Gastroesophageal sphincter (tissue), 4 donors: ENCODE measurements at regions not wholly inside any gene's neighbourhood (a gene's known extent, or its start where the extent isn't known, plus 50 kb on each side); places are given as distances from the start of the nearest gene placed in this dataset.

Experiments used
- ATAC-seq: fragments of 150-250 bp; one replicate; pipeline ENCODE4 v1.9.1; 2016; ENCODE audit warnings: mild to moderate bottlenecking, moderate library complexity
- H3K27ac ChIP-seq, 4 donors: fragments of 200-600 bp; sonication (generic) in 3 of 4; 1 replicate in 3 of 4; 2 replicates in 1 of 4; pipeline ENCODE4 v1.5.1; 2016 to 2019
- H3K27me3 ChIP-seq: fragments of 200-600 bp; sonication (generic); one replicate; pipeline ENCODE4 v1.5.1; 2019
- H3K36me3 ChIP-seq, 2 donors: fragments of 200-600 bp; sonication (generic); one replicate each; pipeline ENCODE4 v1.5.1; 2019; ENCODE audit warnings: control low read depth in 1 of 2
- H3K4me1 ChIP-seq, 3 donors: fragments of 200-600 bp; sonication (generic); 1 replicate in 2 of 3; 2 replicates in 1 of 3; pipeline ENCODE4 v1.5.1; 2016 to 2019; ENCODE audit warnings: control low read depth in 2 of 3
- H3K4me3 ChIP-seq, 2 donors: fragments of 200-600 bp; sonication (generic); one replicate each; pipeline ENCODE4 v1.5.1; 2019; ENCODE audit warnings: mild to moderate bottlenecking in 1 of 2, moderate library complexity in 1 of 2
- H3K9me3 ChIP-seq, 3 donors: fragments of 200-600 bp; sonication (generic); one replicate each; pipeline ENCODE4 v1.5.1; 2017 to 2019; ENCODE audit warnings: control low read depth in 2 of 3
- CTCF ChIP-seq, 4 experiments: fragments of 200-600 bp in 2 of 4; fragments of 450-650 bp in 2 of 4; sonication (generic) in 1 of 4; IDR thresholded peaks; one replicate each; pipeline ENCODE4 v1.5.1; 2017 to 2019; ENCODE audit warnings: antibody characterized with exemption in 4 of 4, mild to moderate bottlenecking in 2 of 4, moderate library complexity in 2 of 4
- EP300 ChIP-seq: sonication (generic); formaldehyde crosslinking; IDR thresholded peaks from one replicate; pipeline ENCODE4 v1.6.1; 2017; ENCODE audit warnings: antibody characterized with exemption, mild to moderate bottlenecking
- POLR2A ChIP-seq, 2 donors: fragments of 450-650 bp; IDR thresholded peaks; one replicate each; pipeline ENCODE4 v1.6.1; 2017; ENCODE audit warnings: antibody characterized with exemption in 2 of 2, mild to moderate bottlenecking in 2 of 2, moderate library complexity in 1 of 2
- POLR2AphosphoS5 ChIP-seq: sonication (generic); formaldehyde crosslinking; IDR thresholded peaks from one replicate; pipeline ENCODE4 v1.6.1; 2017; ENCODE audit warnings: antibody characterized with exemption
- WGBS, 2 donors: methylation state at CpG; one replicate each; pipeline ENCODE4 v1.1.5; 2018; ENCODE audit warnings: low coverage in 1 of 2; 5-methylcytosine and 5-hydroxymethylcytosine counted together
- small RNA-seq, 4 donors: library from RNA; depleted of rRNA; stranded (forward); fragments of <200 nt; gene quantifications; one replicate each; pipeline ENCODE3, GENCODE V24; 2016

- Histone ChIP-seq H3K36me3 (no peaks in the 10 kb centered on the region), H3K4me3 (no peak overlapping the region), H3K9me3 (no peaks in the 10 kb centered on the region), H3K27me3 (peaks cover 19% of the 10 kb centered on the region), H3K27ac (no peak overlapping the region), H3K4me1 (no peaks in the 10 kb centered on the region)
- no peak for TF ChIP-seq CTCF (IDR thresholded peaks at IDR 0.05)
- TF ChIP-seq EP300, result no peak
- no peak for TF ChIP-seq POLR2AphosphoS5
- TF ChIP-seq POLR2A (IDR thresholded peaks at IDR 0.05), result no peak
- WGBS, 2 donors, result 42 to 64% methylated on average over 3 of the region's 3 CpGs
- no peak for ATAC-seq
Observed at GRCh38 chr16:87248714-87249113, 68.5 kb downstream of the C16orf95 start.

GRCh38 chr16:87249425-87249824, 67.8 kb downstream of the C16orf95 start:
- no peak for ATAC-seq
- WGBS, 2 donors, result 85% methylated on average over 2 to 6 of the region's 10 CpGs

GRCh38 chr16:87250431-87250960, 66.7 kb downstream of the C16orf95 start:
- Histone ChIP-seq H3K36me3 (no peaks in the 10 kb centered on the region), H3K27ac (no peak overlapping the region), H3K4me3 (no peak overlapping the region), H3K4me1 (no peaks in the 10 kb centered on the region), H3K27me3 (peaks cover 13% of the 10 kb centered on the region), H3K9me3 (no peaks in the 10 kb centered on the region)
- no peak for ATAC-seq
- WGBS, 2 donors, result 32 to 48% methylated on average over 2 of the region's 2 CpGs
- TF ChIP-seq CTCF (IDR thresholded peaks at IDR 0.05) (no peak), POLR2A (IDR thresholded peaks at IDR 0.05) (no peak), EP300 (no peak), POLR2AphosphoS5 (no peak)

More at GRCh38 chr16:87249425-87249824, 67.8 kb downstream of the C16orf95 start:
- Histone ChIP-seq H3K27ac (no peak overlapping the region), H3K27me3 (peaks cover 18% of the 10 kb centered on the region), H3K9me3 (no peaks in the 10 kb centered on the region), H3K36me3 (no peaks in the 10 kb centered on the region), H3K4me1 (no peaks in the 10 kb centered on the region), H3K4me3 (no peak overlapping the region)
- TF ChIP-seq EP300 (no peak), CTCF (IDR thresholded peaks at IDR 0.05) (no peak)

GRCh38 chr16:87252269-87252970, 64.8 kb downstream of the C16orf95 start:
- ATAC-seq, result no peak
- Histone ChIP-seq H3K4me3 (no peak overlapping the region), H3K4me1 (no peaks in the 10 kb centered on the region), H3K36me3 (no peaks in the 10 kb centered on the region), H3K27ac (no peak overlapping the region), H3K9me3 (no peaks in the 10 kb centered on the region), H3K27me3 (no peaks in the 10 kb centered on the region)
- TF ChIP-seq POLR2A (IDR thresholded peaks at IDR 0.05) (no peak), POLR2AphosphoS5 (no peak), CTCF (IDR thresholded peaks at IDR 0.05) (no peak), EP300 (no peak)
- WGBS, 2 donors, result 76 to 79% methylated on average over 7 to 11 of the region's 12 CpGs

Small RNA genes in the stretch of these regions (small RNA-seq; reads per million reads assigned to genes)
- gene AC093519.1, result 0 reads per million in 4 donors
